Mesothelial cell of epicardium (in vitro differentiated cells): ENCODE measurements at regions not wholly inside any gene's neighbourhood (a gene's known extent, or its start where the extent isn't known, plus 50 kb on each side); places are given as distances from the start of the nearest gene placed in this dataset.

Experiments used
- DNase-seq, 2 experiments: peaks; one replicate each; pipeline ENCODE4 v3.0.0; 2021; ENCODE audit warnings: low spot score in 2 of 2; ENCODE audit not compliant: unreplicated experiment in 2 of 2
- H3K27ac Mint-ChIP-seq: 2 replicates; pipeline ENCODE4 v1.8.0; 2021; ENCODE audit warnings: mixed read lengths
- H3K27me3 Mint-ChIP-seq: 2 replicates; pipeline ENCODE4 v1.8.0; 2021; ENCODE audit warnings: low read depth, mixed read lengths
- H3K36me3 Mint-ChIP-seq: 2 replicates; pipeline ENCODE4 v1.8.0; 2021; ENCODE audit warnings: mixed read lengths
- H3K4me1 Mint-ChIP-seq: 2 replicates; pipeline ENCODE4 v1.8.0; 2021; ENCODE audit warnings: mixed read lengths
- H3K4me3 Mint-ChIP-seq: 2 replicates; pipeline ENCODE4 v1.8.0; 2021; ENCODE audit warnings: mild to moderate bottlenecking, moderate library complexity, mixed read lengths
- H3K9me3 Mint-ChIP-seq: 2 replicates; pipeline ENCODE4 v1.8.0; 2021; ENCODE audit warnings: mixed read lengths
- CTCF ChIP-seq: fragments of 200-600 bp; sonication (generic); IDR thresholded peaks from one replicate; pipeline ENCODE4 v1.5.0; 2021; ENCODE audit warnings: antibody characterized with exemption; ENCODE audit not compliant: unreplicated experiment

- Mint-ChIP-seq H3K4me3 (no peak overlapping the region), H3K4me1 (peaks cover 15% of the 10 kb centered on the region), H3K27ac (peak overlapping the region; percentile 15), H3K27me3 (no peaks in the 10 kb centered on the region), H3K36me3 (no peaks in the 10 kb centered on the region), H3K9me3 (peaks cover 18% of the 10 kb centered on the region)
- DNase-seq, result no peak
- no peak for TF ChIP-seq CTCF
These were observed 563.9 kb upstream of the CLINT1 start for GRCh38 chr5:158422653-158423515.

GRCh38 chr5:158421319-158421718 lies 562.4 kb upstream of the CLINT1 start:
- H3K4me3 Mint-ChIP-seq, result no peak overlapping the region
- peaks cover 24% of the 10 kb centered on the region for H3K9me3 Mint-ChIP-seq
- no peak overlapping the region for H3K27ac Mint-ChIP-seq
- DNase-seq, result no peak
- H3K4me1 Mint-ChIP-seq, result peaks cover 15% of the 10 kb centered on the region
- TF ChIP-seq CTCF, result no peak
- H3K36me3 Mint-ChIP-seq, result no peaks in the 10 kb centered on the region
- no peaks in the 10 kb centered on the region for H3K27me3 Mint-ChIP-seq

DNA sequence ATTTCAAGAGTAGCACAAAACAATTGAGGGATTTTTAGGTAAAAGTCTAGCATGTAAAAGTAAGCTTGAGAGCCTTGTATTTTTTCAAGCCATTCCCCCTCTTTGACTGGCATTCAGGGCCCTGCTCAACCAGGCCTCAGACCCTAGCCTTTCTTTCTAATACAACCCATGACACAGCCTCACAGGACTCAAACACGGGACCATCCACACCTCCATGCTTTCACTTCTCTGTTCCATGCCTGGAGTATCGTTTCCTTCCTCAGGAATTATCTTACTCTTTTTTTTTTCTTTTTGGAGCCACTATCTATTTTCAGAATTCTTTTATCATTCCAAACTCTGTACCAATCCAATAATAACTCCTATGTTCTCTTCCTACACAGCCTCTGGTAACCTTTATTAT lies 560.2 kb upstream of the CLINT1 start:
- H3K36me3 Mint-ChIP-seq, result no peaks in the 10 kb centered on the region
- no peak overlapping the region for H3K4me3 Mint-ChIP-seq
- no peak overlapping the region for H3K27ac Mint-ChIP-seq
- no peak for DNase-seq
- H3K9me3 Mint-ChIP-seq, result peaks cover 24% of the 10 kb centered on the region
- no peaks in the 10 kb centered on the region for H3K27me3 Mint-ChIP-seq
- no peak for TF ChIP-seq CTCF
- peaks cover 22% of the 10 kb centered on the region for H3K4me1 Mint-ChIP-seq

GRCh38 chr5:158414780-158415179 lies 555.8 kb upstream of the CLINT1 start:
- no peak overlapping the region for H3K4me3 Mint-ChIP-seq
- no peaks in the 10 kb centered on the region for H3K36me3 Mint-ChIP-seq
- no peak overlapping the region for H3K27ac Mint-ChIP-seq
- peaks cover 2% of the 10 kb centered on the region for H3K27me3 Mint-ChIP-seq
- H3K9me3 Mint-ChIP-seq, result peaks cover 13% of the 10 kb centered on the region
- peaks cover 7% of the 10 kb centered on the region for H3K4me1 Mint-ChIP-seq
- TF ChIP-seq CTCF, result no peak
- no peak for DNase-seq

DNA sequence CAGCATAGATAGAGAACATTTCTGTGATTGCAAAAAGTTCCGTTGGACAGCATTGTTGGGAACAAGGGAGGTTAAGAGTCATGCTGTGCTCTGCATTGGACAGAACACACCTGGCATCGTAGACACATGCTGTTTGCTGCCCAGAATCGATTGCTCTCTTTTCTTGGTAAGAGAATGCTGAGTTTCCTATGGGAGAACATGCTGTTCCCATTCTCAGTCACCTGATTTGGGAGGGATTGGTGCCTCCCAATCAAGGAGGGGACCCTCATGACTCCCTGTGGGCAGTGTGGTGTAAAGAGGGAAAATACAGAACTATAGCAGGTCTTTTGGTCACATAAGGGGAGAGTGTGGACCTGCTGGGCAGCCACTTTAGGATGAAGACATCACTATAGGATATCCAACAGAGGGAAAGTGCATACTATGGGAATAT lies 555.4 kb upstream of the CLINT1 start:
- Mint-ChIP-seq H3K9me3 (peaks cover 9% of the 10 kb centered on the region), H3K36me3 (no peaks in the 10 kb centered on the region), H3K27me3 (peaks cover 2% of the 10 kb centered on the region), H3K27ac (no peak overlapping the region), H3K4me3 (no peak overlapping the region), H3K4me1 (peaks cover 7% of the 10 kb centered on the region)
- no peak for DNase-seq
- TF ChIP-seq CTCF, result no peak
